ENCODE measurements at regions not wholly inside any gene's neighbourhood (a gene's known extent, or its start where the extent isn't known, plus 50 kb on each side); places are given as distances from the start of the nearest gene placed in this dataset.

GRCh38 chr13:109396266-109396665 is 390.1 kb downstream of the IRS2 start:
- TF ChIP-seq CTCF (optimal IDR thresholded peaks at IDR 0.05 in 1 of 3, IDR thresholded peaks at IDR 0.05 in 1 of 3, conservative IDR thresholded peaks at IDR 0.05 in 1 of 3; ENCODE audit: extremely low read depth in 1 of 3, insufficient read depth in 2 of 3, low read length in 3 of 3) (no peak), EZH2 (IDR thresholded peaks at IDR 0.05; ENCODE audit: low read length) (no peak)
- FAIRE-seq: no peak
- no peak for DNase-seq (ENCODE audit: low read depth, low spot score)
- H3K4me3 ChIP-seq (ENCODE audit: control insufficient read depth in 2 of 3, extremely low read depth in 1 of 3, insufficient read depth in 2 of 3, low read depth in 1 of 3, low read length in 3 of 3): no peak overlapping the region
- no peak overlapping the region for H3K27ac ChIP-seq (ENCODE audit: control insufficient read depth, insufficient read depth, low read length)
- H4K20me1 ChIP-seq (ENCODE audit: control insufficient read depth, extremely low read depth, insufficient read depth, low read length): no peaks in the 10 kb centered on the region
- no peaks in the 10 kb centered on the region for H3K9me1 ChIP-seq (ENCODE audit: control insufficient read depth, extremely low read depth, insufficient read depth, low read length)
- H3K4me1 ChIP-seq (ENCODE audit: control insufficient read depth, extremely low read depth, insufficient read depth, low read length): peaks cover 9% of the 10 kb centered on the region
- H3K9ac ChIP-seq (ENCODE audit: control insufficient read depth, extremely low read depth, insufficient read depth, low read length): no peak overlapping the region
- H2AFZ ChIP-seq (ENCODE audit: control insufficient read depth, low read length): no peak overlapping the region
- H3K79me2 ChIP-seq (ENCODE audit: control insufficient read depth, insufficient read depth, low read length): no peaks in the 10 kb centered on the region
- H3K4me2 ChIP-seq (ENCODE audit: control insufficient read depth, extremely low read depth, insufficient read depth, low read depth, low read length): no peak overlapping the region
- dilution Hi-C loops (cut with MboI; ENCODE audit: extremely low pct_ligation_motif_present, low sequenced_read_pairs): no loop called here
- H3K36me3 ChIP-seq (ENCODE audit: control insufficient read depth in 2 of 2, extremely low read depth in 1 of 2, insufficient read depth in 2 of 2, low read length in 2 of 2): no peaks in the 10 kb centered on the region
- H3K27me3 ChIP-seq (ENCODE audit: control insufficient read depth, extremely low read depth, insufficient read depth, low read length): no peaks in the 10 kb centered on the region
- H3K9me3 ChIP-seq (ENCODE audit: control insufficient read depth, low read depth, low read length): no peaks in the 10 kb centered on the region

DNA sequence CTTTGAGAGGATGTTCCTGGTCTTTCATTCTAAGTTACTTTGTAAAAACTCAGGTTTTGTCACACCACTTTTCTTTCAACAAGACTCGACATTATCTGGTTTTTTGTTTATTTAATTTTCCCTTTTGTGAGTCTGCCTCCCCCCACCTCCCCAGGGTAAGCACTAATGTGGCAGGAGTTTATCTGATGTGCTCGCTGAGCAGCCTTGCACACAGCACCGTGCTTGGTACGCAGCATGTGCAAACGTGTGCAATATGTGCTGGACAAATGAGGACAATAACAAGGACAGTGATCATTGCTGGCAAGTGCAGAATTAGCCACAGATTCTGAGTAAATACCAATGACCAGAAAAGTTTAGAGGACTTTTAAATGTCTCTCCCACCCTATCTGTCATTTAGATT is 391.4 kb downstream of the IRS2 start:
- Histone ChIP-seq H3K27ac (ENCODE audit: control insufficient read depth, insufficient read depth, low read length) (no peak overlapping the region), H3K4me3 (ENCODE audit: control insufficient read depth in 2 of 3, extremely low read depth in 1 of 3, insufficient read depth in 2 of 3, low read depth in 1 of 3, low read length in 3 of 3) (no peak overlapping the region), H3K27me3 (ENCODE audit: control insufficient read depth, extremely low read depth, insufficient read depth, low read length) (no peaks in the 10 kb centered on the region), H3K9me3 (ENCODE audit: control insufficient read depth, low read depth, low read length) (no peaks in the 10 kb centered on the region), H3K79me2 (ENCODE audit: control insufficient read depth, insufficient read depth, low read length) (no peaks in the 10 kb centered on the region), H3K9me1 (ENCODE audit: control insufficient read depth, extremely low read depth, insufficient read depth, low read length) (no peaks in the 10 kb centered on the region), H2AFZ (ENCODE audit: control insufficient read depth, low read length) (no peak overlapping the region), H3K4me2 (ENCODE audit: control insufficient read depth, extremely low read depth, insufficient read depth, low read depth, low read length) (no peak overlapping the region), H3K4me1 (ENCODE audit: control insufficient read depth, extremely low read depth, insufficient read depth, low read length) (peaks cover under 1% of the 10 kb centered on the region), H3K36me3 (ENCODE audit: control insufficient read depth in 2 of 2, extremely low read depth in 1 of 2, insufficient read depth in 2 of 2, low read length in 2 of 2) (no peaks in the 10 kb centered on the region), H3K9ac (ENCODE audit: control insufficient read depth, extremely low read depth, insufficient read depth, low read length) (no peak overlapping the region), H4K20me1 (ENCODE audit: control insufficient read depth, extremely low read depth, insufficient read depth, low read length) (no peaks in the 10 kb centered on the region)
- no peak for DNase-seq (ENCODE audit: low read depth, low spot score)
- TF ChIP-seq EZH2 (IDR thresholded peaks at IDR 0.05; ENCODE audit: low read length) (no peak), CTCF (optimal IDR thresholded peaks at IDR 0.05 in 1 of 3, IDR thresholded peaks at IDR 0.05 in 1 of 3, conservative IDR thresholded peaks at IDR 0.05 in 1 of 3; ENCODE audit: extremely low read depth in 1 of 3, insufficient read depth in 2 of 3, low read length in 3 of 3) (no peak)
- no peak for FAIRE-seq
- dilution Hi-C loops (cut with MboI; ENCODE audit: extremely low pct_ligation_motif_present, low sequenced_read_pairs): no loop called here
